ENCODE measurements at regions not wholly inside any gene's neighbourhood (a gene's known extent, or its start where the extent isn't known, plus 50 kb on each side); places are given as distances from the start of the nearest gene placed in this dataset.

GRCh38 chr4:59925290-59925689 is 1274.8 kb upstream of the ADGRL3 start:
- FAIRE-seq, result no peak
- H4K20me1 ChIP-seq (replicated peaks in 1 of 2; ENCODE audit: control insufficient read depth in 1 of 2, insufficient read depth in 2 of 2, low read length in 2 of 2), result no peaks in the 10 kb centered on the region

More at GRCh38 chr4:59925290-59925689, 1274.8 kb upstream of the ADGRL3 start:
- CTCF ChIA-PET (ENCODE audit: partially characterized antibody), result no interaction called here
- Histone ChIP-seq H2BK12ac (ENCODE audit: low read depth, low read length) (no peak overlapping the region), H4K5ac (ENCODE audit: insufficient read length, low read depth, low read length) (no peak overlapping the region), H2BK5ac (ENCODE audit: low read depth, low read length) (no peak overlapping the region), H3K18ac (ENCODE audit: extremely low read depth, low read length) (no peak overlapping the region), H3K36me3 (ENCODE audit: control insufficient read depth in 2 of 4, insufficient read depth in 4 of 4, low read length in 3 of 4) (no peaks in the 10 kb centered on the region), H3K23ac (ENCODE audit: insufficient read length) (no peak overlapping the region), H3K23me2 (ENCODE audit: low read depth, low read length) (no peaks in the 10 kb centered on the region), H3K9me3 (ENCODE audit: insufficient read depth in 2 of 2, low read depth in 1 of 2, low read length in 1 of 2) (no peaks in the 10 kb centered on the region), H2AK5ac (ENCODE audit: low read depth, low read length) (peak overlapping the region; percentile 30; the same call in 1 of the 2 replicates), H2AFZ (ENCODE audit: low read length) (no peak overlapping the region), H3K27ac (ENCODE audit: low read depth, low read length) (no peak overlapping the region), H3K4me3 (ENCODE audit: extremely low read depth in 1 of 4, insufficient read depth in 2 of 4, low read depth in 3 of 4, low read length in 4 of 4) (no peak overlapping the region), H3K4ac (replicated peaks; ENCODE audit: insufficient read length, low read depth, low read length) (no peak overlapping the region), H3K79me1 (ENCODE audit: low read depth, low read length) (no peaks in the 10 kb centered on the region), H3K4me1 (replicated peaks in 1 of 4; ENCODE audit: control insufficient read depth in 3 of 4, insufficient read depth in 4 of 4, low read length in 3 of 4) (peaks cover 0 to 3% (median 0%) of the 10 kb centered on the region in 4 experiments; a peak in 2 of 7 replicates), H4K91ac (replicated peaks; ENCODE audit: insufficient read length, low read length) (no peak overlapping the region), H3K79me2 (ENCODE audit: control insufficient read depth in 1 of 2, insufficient read depth in 2 of 2, low read length in 2 of 2) (no peaks in the 10 kb centered on the region), H4K8ac (ENCODE audit: extremely low read depth, insufficient read depth, low read length) (no peak overlapping the region), H3K9ac (replicated peaks in 1 of 4; ENCODE audit: extremely low read depth in 1 of 4, low read depth in 3 of 4, low read length in 3 of 4) (no peak overlapping the region), H2BK120ac (replicated peaks; ENCODE audit: low read depth, low read length) (no peak overlapping the region), H2BK15ac (ENCODE audit: low read length) (no peak overlapping the region), H2BK20ac (ENCODE audit: low read length) (no peak overlapping the region; the same call in 1 of the 2 replicates), H3K14ac (ENCODE audit: insufficient read length) (no peak overlapping the region), H3K27me3 (replicated peaks in 1 of 4; ENCODE audit: control insufficient read depth in 3 of 4, extremely low read depth in 1 of 4, insufficient read depth in 3 of 4, low read length in 3 of 4) (no peaks in the 10 kb centered on the region), H3K56ac (replicated peaks; ENCODE audit: insufficient read length, low read depth, low read length) (no peak overlapping the region), H3K4me2 (ENCODE audit: insufficient read depth in 1 of 2, low read depth in 2 of 2, low read length in 2 of 2) (no peak overlapping the region)
- 90% methylated on average over 1 of the region's 1 CpG; no CpG with 5 or more reads in 1 of the 2 experiments for WGBS, 2 experiments (ENCODE audit: extremely low coverage in 1 of 2, insufficient coverage in 1 of 2, insufficient read length in 1 of 2, insufficient replicate concordance in 2 of 2, low coverage in 1 of 2, low lambda C conversion rate in 2 of 2, missing lambda C conversion rate in 1 of 2)
- POLR2A ChIA-PET (ENCODE audit: partially characterized antibody), result no interaction called here
- DNase-seq (ENCODE audit: low read depth in 1 of 2, low spot score in 2 of 2), result no peak
- TF ChIP-seq YY1 (IDR thresholded peaks at IDR 0.05; ENCODE audit: low read depth, low read length) (no peak), ASH2L (IDR thresholded peaks at IDR 0.05; ENCODE audit: low read length) (no peak), SIX5 (IDR thresholded peaks at IDR 0.05; ENCODE audit: low read depth, low read length) (no peak)
